Astrocyte (in vitro differentiated cells and primary cell): ENCODE measurements at regions not wholly inside any gene's neighbourhood (a gene's known extent, or its start where the extent isn't known, plus 50 kb on each side); places are given as distances from the start of the nearest gene placed in this dataset.

Source experiments
- DNase-seq: peaks from one replicate; pipeline ENCODE4 v3.0.0-alpha.2; 2010; ENCODE audit warnings: low read depth
- FAIRE-seq: peaks from 2 replicates; lab custom pipeline; 2011; peaks lifted over from hg19 to GRCh38; lab: Jason Lieb, UNC
- H2AFZ ChIP-seq: 2 replicates; pipeline ENCODE4 v1.6.0; 2012; ENCODE audit warnings: low read depth, low read length, inconsistent platforms
- H3K27ac ChIP-seq: 2 replicates; pipeline ENCODE4 v1.5.1; 2011; ENCODE audit warnings: low read depth, low read length, inconsistent platforms
- H3K27me3 ChIP-seq: 2 replicates; pipeline ENCODE4 v1.6.0; 2011; ENCODE audit warnings: low read length, inconsistent platforms; ENCODE audit not compliant: insufficient read depth
- H3K36me3 ChIP-seq: 2 replicates; pipeline ENCODE4 v1.5.1; 2011; ENCODE audit warnings: low read length, inconsistent platforms; ENCODE audit not compliant: insufficient read depth
- H3K4me1 ChIP-seq: 2 replicates; pipeline ENCODE4 v1.5.1; 2011; ENCODE audit warnings: low read length, inconsistent platforms; ENCODE audit not compliant: insufficient read depth
- H3K4me2 ChIP-seq: 2 replicates; pipeline ENCODE4 v1.6.0; 2012; ENCODE audit warnings: low read length, inconsistent platforms
- H3K4me3 ChIP-seq: 2 replicates; pipeline ENCODE4 v1.5.1; 2011; ENCODE audit warnings: low read depth, mild to moderate bottlenecking, low read length, inconsistent platforms; ENCODE audit not compliant: insufficient read depth
- H3K79me2 ChIP-seq: 2 replicates; pipeline ENCODE4 v1.6.0; 2012; ENCODE audit warnings: mild to moderate bottlenecking, low read length, inconsistent platforms; ENCODE audit not compliant: insufficient read depth
- H3K9ac ChIP-seq: 2 replicates; pipeline ENCODE4 v1.6.0; 2012; ENCODE audit warnings: mild to moderate bottlenecking, low read length, inconsistent platforms
- H3K9me3 ChIP-seq: 2 replicates; pipeline ENCODE4 v1.5.1; 2012; ENCODE audit warnings: low read depth, mild to moderate bottlenecking, low read length, inconsistent platforms; ENCODE audit not compliant: insufficient read depth
- H4K20me1 ChIP-seq: 2 replicates; pipeline ENCODE4 v1.6.0; 2012; ENCODE audit warnings: low read length, inconsistent platforms; ENCODE audit not compliant: insufficient read depth
- H3K27ac Mint-ChIP-seq: one replicate; pipeline ENCODE4 v1.8.0; 2021; ENCODE audit warnings: mild to moderate bottlenecking, mixed read lengths; ENCODE audit not compliant: unreplicated experiment
- H3K27me3 Mint-ChIP-seq: one replicate; pipeline ENCODE4 v1.8.0; 2021; ENCODE audit warnings: low read depth, mixed read lengths; ENCODE audit not compliant: unreplicated experiment
- H3K36me3 Mint-ChIP-seq: one replicate; pipeline ENCODE4 v1.8.0; 2021; ENCODE audit warnings: low read depth, mixed read lengths; ENCODE audit not compliant: unreplicated experiment
- H3K4me1 Mint-ChIP-seq: one replicate; pipeline ENCODE4 v1.8.0; 2021; ENCODE audit warnings: low read depth, mixed read lengths; ENCODE audit not compliant: unreplicated experiment
- H3K4me3 Mint-ChIP-seq: one replicate; pipeline ENCODE4 v1.8.0; 2021; ENCODE audit warnings: mild to moderate bottlenecking, moderate library complexity, mixed read lengths; ENCODE audit not compliant: unreplicated experiment
- H3K9me3 Mint-ChIP-seq: one replicate; pipeline ENCODE4 v1.8.0; 2021; ENCODE audit warnings: mild to moderate bottlenecking, mixed read lengths; ENCODE audit not compliant: unreplicated experiment
- CTCF ChIP-seq: IDR thresholded peaks from 2 replicates; pipeline ENCODE4 v1.5.1; 2011; ENCODE audit warnings: low read depth, mild to moderate bottlenecking, inconsistent platforms, low read length, moderate library complexity; ENCODE audit not compliant: insufficient read depth
- EZH2 ChIP-seq: IDR thresholded peaks from 2 replicates; pipeline ENCODE4 v1.6.1; 2012; ENCODE audit warnings: mild to moderate bottlenecking, low read length, inconsistent platforms; ENCODE audit not compliant: insufficient read depth

GRCh38 chr2:58865436-58865835 is 624.3 kb upstream of the FANCL start:
- Histone ChIP-seq H3K36me3 (no peaks in the 10 kb centered on the region), H2AFZ (no peak overlapping the region), H3K27me3 (no peaks in the 10 kb centered on the region), H4K20me1 (no peaks in the 10 kb centered on the region), H3K79me2 (no peaks in the 10 kb centered on the region), H3K4me1 (no peaks in the 10 kb centered on the region), H3K9ac (no peak overlapping the region), H3K4me3 (no peak overlapping the region), H3K4me2 (no peak overlapping the region), H3K9me3 (no peaks in the 10 kb centered on the region), H3K27ac (no peak overlapping the region)
- peaks cover 9% of the 10 kb centered on the region for H3K4me1 Mint-ChIP-seq
- DNase-seq (no peak), FAIRE-seq (no peak)
- peaks cover 2% of the 10 kb centered on the region for H3K27me3 Mint-ChIP-seq
- peaks cover 7% of the 10 kb centered on the region for H3K9me3 Mint-ChIP-seq
- no peak overlapping the region for H3K27ac Mint-ChIP-seq
- TF ChIP-seq EZH2 (no peak), CTCF (no peak)
- no peaks in the 10 kb centered on the region for H3K36me3 Mint-ChIP-seq
- no peak overlapping the region for H3K4me3 Mint-ChIP-seq

GRCh38 chr2:58862244-58862643 is 621.1 kb upstream of the FANCL start:
- Histone ChIP-seq H2AFZ (no peak overlapping the region), H3K9ac (no peak overlapping the region), H3K27ac (no peak overlapping the region), H3K36me3 (no peaks in the 10 kb centered on the region), H3K4me1 (no peaks in the 10 kb centered on the region), H3K9me3 (no peaks in the 10 kb centered on the region), H3K79me2 (no peaks in the 10 kb centered on the region), H3K4me3 (no peak overlapping the region), H4K20me1 (no peaks in the 10 kb centered on the region), H3K27me3 (no peaks in the 10 kb centered on the region), H3K4me2 (no peak overlapping the region)
- no peaks in the 10 kb centered on the region for H3K36me3 Mint-ChIP-seq
- peaks cover 2% of the 10 kb centered on the region for H3K27me3 Mint-ChIP-seq
- H3K4me3 Mint-ChIP-seq, result no peak overlapping the region
- no peak for TF ChIP-seq EZH2
- no peak for TF ChIP-seq CTCF
- DNase-seq (no peak), FAIRE-seq (no peak)
- H3K4me1 Mint-ChIP-seq, result peaks cover 9% of the 10 kb centered on the region
- peaks cover 5% of the 10 kb centered on the region for H3K9me3 Mint-ChIP-seq
- H3K27ac Mint-ChIP-seq, result no peak overlapping the region

GRCh38 chr2:58860586-58860985 is 619.5 kb upstream of the FANCL start:
- H2AFZ ChIP-seq, result no peak overlapping the region
- H4K20me1 ChIP-seq, result no peaks in the 10 kb centered on the region
- no peak overlapping the region for H3K4me3 ChIP-seq
- H3K9me3 ChIP-seq, result no peaks in the 10 kb centered on the region
- peaks cover 2% of the 10 kb centered on the region for H3K27me3 Mint-ChIP-seq
- no peaks in the 10 kb centered on the region for H3K4me1 ChIP-seq
- no peaks in the 10 kb centered on the region for H3K79me2 ChIP-seq
- peaks cover 8% of the 10 kb centered on the region for H3K9me3 Mint-ChIP-seq
- FAIRE-seq, result no peak
- H3K4me1 Mint-ChIP-seq, result peaks cover 5% of the 10 kb centered on the region
- DNase-seq, result no peak
- no peak overlapping the region for H3K4me2 ChIP-seq
- H3K4me3 Mint-ChIP-seq, result no peak overlapping the region
- no peak overlapping the region for H3K27ac ChIP-seq
- no peaks in the 10 kb centered on the region for H3K36me3 Mint-ChIP-seq
- H3K27me3 ChIP-seq, result no peaks in the 10 kb centered on the region
- H3K27ac Mint-ChIP-seq, result no peak overlapping the region
- H3K36me3 ChIP-seq, result no peaks in the 10 kb centered on the region
- no peak overlapping the region for H3K9ac ChIP-seq
- TF ChIP-seq CTCF, result no peak
- no peak for TF ChIP-seq EZH2
